ENCODE measurements at regions not wholly inside any gene's neighbourhood (a gene's known extent, or its start where the extent isn't known, plus 50 kb on each side); places are given as distances from the start of the nearest gene placed in this dataset.

DNA sequence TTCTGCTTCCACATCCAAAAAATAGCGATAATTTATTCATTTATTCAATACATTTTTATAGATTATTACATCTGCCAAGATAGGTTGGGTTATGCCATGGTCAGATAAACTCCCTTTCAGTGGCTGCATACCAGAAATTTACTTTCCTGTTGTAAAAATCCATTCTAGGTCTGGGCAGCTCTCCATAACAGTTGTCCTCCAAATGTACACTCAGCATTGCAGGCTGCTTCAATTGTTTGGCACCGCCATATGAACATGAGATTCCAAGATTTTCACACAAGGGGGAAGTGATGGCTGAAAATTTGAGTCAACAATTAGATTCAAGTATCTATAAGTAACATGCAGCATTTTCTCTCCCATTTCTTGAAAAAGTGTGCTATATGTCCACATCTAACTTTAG lies 568.7 kb downstream of the ETV1 start:
- H4K20me1 ChIP-seq (ENCODE audit: insufficient read depth, low read length): no peaks in the 10 kb centered on the region
- H3K79me2 ChIP-seq (ENCODE audit: insufficient read depth, low read length): no peaks in the 10 kb centered on the region
- H3K9me3 ChIP-seq (ENCODE audit: insufficient read depth, low read length, severe bottlenecking): peaks cover 4% of the 10 kb centered on the region
- H3K4me2 ChIP-seq (ENCODE audit: insufficient read depth, low read length): no peak overlapping the region
- no peaks in the 10 kb centered on the region for H3K27me3 ChIP-seq (ENCODE audit: insufficient read depth, low read length, poor library complexity)
- no peak overlapping the region for H2AFZ ChIP-seq (ENCODE audit: low read depth, low read length)
- no peak overlapping the region for H3K27ac ChIP-seq (ENCODE audit: low read length)
- H3K4me1 ChIP-seq (ENCODE audit: insufficient read depth, low read length): no peaks in the 10 kb centered on the region
- no peak for ATAC-seq (ENCODE audit: insufficient read depth, low read depth)
- H3K36me3 ChIP-seq (ENCODE audit: insufficient read depth, low read length): no peaks in the 10 kb centered on the region
- H3K4me3 ChIP-seq (ENCODE audit: low read depth in 1 of 2, low read length in 2 of 2): no peak overlapping the region
- TF ChIP-seq, protein P1, sequence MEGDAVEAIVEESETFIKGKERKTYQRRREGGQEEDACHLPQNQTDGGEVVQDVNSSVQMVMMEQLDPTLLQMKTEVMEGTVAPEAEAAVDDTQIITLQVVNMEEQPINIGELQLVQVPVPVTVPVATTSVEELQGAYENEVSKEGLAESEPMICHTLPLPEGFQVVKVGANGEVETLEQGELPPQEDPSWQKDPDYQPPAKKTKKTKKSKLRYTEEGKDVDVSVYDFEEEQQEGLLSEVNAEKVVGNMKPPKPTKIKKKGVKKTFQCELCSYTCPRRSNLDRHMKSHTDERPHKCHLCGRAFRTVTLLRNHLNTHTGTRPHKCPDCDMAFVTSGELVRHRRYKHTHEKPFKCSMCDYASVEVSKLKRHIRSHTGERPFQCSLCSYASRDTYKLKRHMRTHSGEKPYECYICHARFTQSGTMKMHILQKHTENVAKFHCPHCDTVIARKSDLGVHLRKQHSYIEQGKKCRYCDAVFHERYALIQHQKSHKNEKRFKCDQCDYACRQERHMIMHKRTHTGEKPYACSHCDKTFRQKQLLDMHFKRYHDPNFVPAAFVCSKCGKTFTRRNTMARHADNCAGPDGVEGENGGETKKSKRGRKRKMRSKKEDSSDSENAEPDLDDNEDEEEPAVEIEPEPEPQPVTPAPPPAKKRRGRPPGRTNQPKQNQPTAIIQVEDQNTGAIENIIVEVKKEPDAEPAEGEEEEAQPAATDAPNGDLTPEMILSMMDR (IDR thresholded peaks at IDR 0.05; ENCODE audit: borderline replicate concordance, extremely low read depth, low read length, poor library complexity, severe bottlenecking): no peak
- no peak for TF ChIP-seq EZH2 (IDR thresholded peaks at IDR 0.05; ENCODE audit: borderline replicate concordance, low read depth, low read length, severe bottlenecking)
- no peak overlapping the region for H3K9ac ChIP-seq (ENCODE audit: low read depth, low read length)
- DNase-seq: no peak

GRCh38 chr7:13421776-13422175 lies 567.7 kb downstream of the ETV1 start:
- no peak overlapping the region for H3K4me2 ChIP-seq (ENCODE audit: insufficient read depth, low read length)
- no peaks in the 10 kb centered on the region for H3K79me2 ChIP-seq (ENCODE audit: insufficient read depth, low read length)
- no peak overlapping the region for H2AFZ ChIP-seq (ENCODE audit: low read depth, low read length)
- DNase-seq (no peak), ATAC-seq (ENCODE audit: insufficient read depth, low read depth) (no peak)
- no peaks in the 10 kb centered on the region for H4K20me1 ChIP-seq (ENCODE audit: insufficient read depth, low read length)
- no peaks in the 10 kb centered on the region for H3K36me3 ChIP-seq (ENCODE audit: insufficient read depth, low read length)
- H3K4me1 ChIP-seq (ENCODE audit: insufficient read depth, low read length): no peaks in the 10 kb centered on the region
- H3K27me3 ChIP-seq (ENCODE audit: insufficient read depth, low read length, poor library complexity): no peaks in the 10 kb centered on the region
- H3K9me3 ChIP-seq (ENCODE audit: insufficient read depth, low read length, severe bottlenecking): peaks cover 4% of the 10 kb centered on the region
- H3K9ac ChIP-seq (ENCODE audit: low read depth, low read length): no peak overlapping the region
- TF ChIP-seq EZH2 (IDR thresholded peaks at IDR 0.05; ENCODE audit: borderline replicate concordance, low read depth, low read length, severe bottlenecking): no peak
- TF ChIP-seq, protein P1 (IDR thresholded peaks at IDR 0.05; ENCODE audit: borderline replicate concordance, extremely low read depth, low read length, poor library complexity, severe bottlenecking): no peak
- H3K27ac ChIP-seq (ENCODE audit: low read length): no peak overlapping the region
- H3K4me3 ChIP-seq (ENCODE audit: low read depth in 1 of 2, low read length in 2 of 2): no peak overlapping the region

DNA sequence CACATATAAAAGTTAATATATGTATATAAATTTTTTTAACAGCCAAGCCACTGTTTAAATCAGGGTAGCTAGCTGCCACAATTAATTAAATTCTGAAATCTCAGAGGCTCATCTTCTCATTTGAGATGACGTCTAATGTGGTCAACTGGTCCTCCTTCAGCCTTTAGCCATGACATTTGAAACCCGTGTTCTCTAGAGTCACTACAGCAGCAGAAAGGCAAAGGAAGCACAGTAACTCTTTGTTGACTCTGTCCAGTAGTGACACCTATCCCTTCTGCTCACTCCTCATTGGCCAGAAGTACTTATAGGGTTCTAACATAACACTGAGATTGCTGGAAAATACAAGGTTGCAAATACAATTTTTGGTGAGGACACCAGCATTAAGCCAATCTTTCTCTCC lies 555.5 kb downstream of the ETV1 start:
- no peak overlapping the region for H2AFZ ChIP-seq (ENCODE audit: low read depth, low read length)
- ATAC-seq (ENCODE audit: insufficient read depth, low read depth) (no peak), DNase-seq (no peak)
- H3K79me2 ChIP-seq (ENCODE audit: insufficient read depth, low read length): no peaks in the 10 kb centered on the region
- no peak overlapping the region for H3K27ac ChIP-seq (ENCODE audit: low read length)
- H3K9ac ChIP-seq (ENCODE audit: low read depth, low read length): no peak overlapping the region
- no peaks in the 10 kb centered on the region for H4K20me1 ChIP-seq (ENCODE audit: insufficient read depth, low read length)
- H3K4me1 ChIP-seq (ENCODE audit: insufficient read depth, low read length): no peaks in the 10 kb centered on the region
- H3K27me3 ChIP-seq (ENCODE audit: insufficient read depth, low read length, poor library complexity): no peaks in the 10 kb centered on the region
- H3K4me3 ChIP-seq (ENCODE audit: low read depth in 1 of 2, low read length in 2 of 2): no peak overlapping the region
- no peaks in the 10 kb centered on the region for H3K9me3 ChIP-seq (ENCODE audit: insufficient read depth, low read length, severe bottlenecking)
- no peak overlapping the region for H3K4me2 ChIP-seq (ENCODE audit: insufficient read depth, low read length)
- no peaks in the 10 kb centered on the region for H3K36me3 ChIP-seq (ENCODE audit: insufficient read depth, low read length)
- TF ChIP-seq, protein P1 (IDR thresholded peaks at IDR 0.05; ENCODE audit: borderline replicate concordance, extremely low read depth, low read length, poor library complexity, severe bottlenecking): no peak
- no peak for TF ChIP-seq EZH2 (IDR thresholded peaks at IDR 0.05; ENCODE audit: borderline replicate concordance, low read depth, low read length, severe bottlenecking)

DNA sequence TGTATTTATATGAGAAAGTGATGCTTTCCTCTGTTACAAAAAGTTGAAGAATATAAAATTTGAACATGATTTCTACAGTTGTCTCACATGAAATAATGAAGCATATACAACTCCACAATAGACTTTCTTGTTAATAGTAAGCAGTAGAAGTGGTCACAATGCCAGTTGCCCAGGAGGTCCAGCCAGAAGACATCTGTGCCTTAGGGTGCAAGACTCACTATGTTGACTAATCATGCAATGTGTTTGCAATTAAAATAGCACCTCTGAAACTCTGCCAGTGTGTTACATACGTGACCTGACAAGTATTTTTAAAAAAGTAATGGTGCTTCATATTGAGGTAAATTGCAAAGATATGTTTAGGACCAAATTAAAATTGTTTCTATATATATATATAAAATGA lies 547.2 kb downstream of the ETV1 start:
- Histone ChIP-seq H3K9ac (ENCODE audit: low read depth, low read length) (no peak overlapping the region), H4K20me1 (ENCODE audit: insufficient read depth, low read length) (no peaks in the 10 kb centered on the region), H3K4me2 (ENCODE audit: insufficient read depth, low read length) (no peak overlapping the region), H3K4me3 (ENCODE audit: low read depth in 1 of 2, low read length in 2 of 2) (no peak overlapping the region), H3K36me3 (ENCODE audit: insufficient read depth, low read length) (no peaks in the 10 kb centered on the region), H3K27ac (ENCODE audit: low read length) (no peak overlapping the region), H3K9me3 (ENCODE audit: insufficient read depth, low read length, severe bottlenecking) (peaks cover 2% of the 10 kb centered on the region), H3K27me3 (ENCODE audit: insufficient read depth, low read length, poor library complexity) (no peaks in the 10 kb centered on the region), H3K4me1 (ENCODE audit: insufficient read depth, low read length) (no peaks in the 10 kb centered on the region), H3K79me2 (ENCODE audit: insufficient read depth, low read length) (no peaks in the 10 kb centered on the region), H2AFZ (ENCODE audit: low read depth, low read length) (no peak overlapping the region)
- DNase-seq (no peak), ATAC-seq (ENCODE audit: insufficient read depth, low read depth) (no peak)
- TF ChIP-seq EZH2 (IDR thresholded peaks at IDR 0.05; ENCODE audit: borderline replicate concordance, low read depth, low read length, severe bottlenecking): no peak
- TF ChIP-seq, protein P1 (IDR thresholded peaks at IDR 0.05; ENCODE audit: borderline replicate concordance, extremely low read depth, low read length, poor library complexity, severe bottlenecking): no peak

Measured in DND-41 (cell line).